ENCODE measurements at regions not wholly inside any gene's neighbourhood (a gene's known extent, or its start where the extent isn't known, plus 50 kb on each side); places are given as distances from the start of the nearest gene placed in this dataset.

GRCh38 chr2:52222128-52222527 lies 1190.2 kb upstream of the NRXN1 start:
- DNase-seq (ENCODE audit: low spot score) (no peak), FAIRE-seq (no peak)

GRCh38 chr2:52220393-52220792 lies 1188.5 kb upstream of the NRXN1 start:
- FAIRE-seq (no peak), DNase-seq (ENCODE audit: low spot score) (no peak)

DNA sequence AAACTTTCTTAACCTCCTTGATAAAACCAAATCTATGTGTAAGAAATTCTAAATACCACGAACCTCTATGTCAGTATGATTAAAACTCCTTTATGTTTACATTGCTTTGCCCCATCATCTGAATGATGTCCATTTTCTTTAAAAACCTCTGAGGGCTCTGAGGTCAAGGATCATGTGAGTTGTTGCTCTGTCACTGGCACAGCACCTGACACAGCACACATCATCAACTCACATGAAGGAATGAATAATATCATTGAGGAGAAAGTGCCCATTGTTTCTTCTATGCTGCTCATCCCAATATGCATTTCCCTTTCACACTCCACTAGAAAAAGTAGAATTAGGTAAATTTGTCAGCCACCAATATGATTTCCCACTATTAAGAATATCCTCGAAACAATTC lies 1178.7 kb upstream of the NRXN1 start:
- DNase-seq (ENCODE audit: low spot score): no peak
- no peak for FAIRE-seq

GRCh38 chr2:52210161-52210560 lies 1178.2 kb upstream of the NRXN1 start:
- DNase-seq (ENCODE audit: low spot score): no peak
- FAIRE-seq: no peak

GRCh38 chr2:52194342-52194741 lies 1162.4 kb upstream of the NRXN1 start:
- DNase-seq (ENCODE audit: low spot score): no peak
- FAIRE-seq: no peak

DNA sequence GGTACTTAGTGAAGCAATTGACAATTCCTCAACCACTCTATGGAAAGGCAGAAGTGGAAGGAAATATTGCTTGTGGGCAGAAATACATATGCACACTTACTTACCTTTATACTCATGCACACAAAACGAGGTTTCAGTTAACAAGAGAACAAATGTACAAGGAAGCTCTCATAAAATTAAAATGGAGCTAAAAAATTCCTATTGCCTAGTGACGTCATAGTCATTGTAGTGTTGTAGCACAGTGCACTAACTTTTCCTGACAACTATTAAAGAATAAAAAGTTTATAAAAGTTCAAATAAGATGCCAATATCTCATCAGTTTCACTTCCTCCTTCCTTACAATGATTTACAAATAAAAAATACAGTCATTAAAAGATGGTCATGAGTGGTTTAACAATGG lies 1161.9 kb upstream of the NRXN1 start:
- no peak for DNase-seq (ENCODE audit: low spot score)
- FAIRE-seq: no peak

DNA sequence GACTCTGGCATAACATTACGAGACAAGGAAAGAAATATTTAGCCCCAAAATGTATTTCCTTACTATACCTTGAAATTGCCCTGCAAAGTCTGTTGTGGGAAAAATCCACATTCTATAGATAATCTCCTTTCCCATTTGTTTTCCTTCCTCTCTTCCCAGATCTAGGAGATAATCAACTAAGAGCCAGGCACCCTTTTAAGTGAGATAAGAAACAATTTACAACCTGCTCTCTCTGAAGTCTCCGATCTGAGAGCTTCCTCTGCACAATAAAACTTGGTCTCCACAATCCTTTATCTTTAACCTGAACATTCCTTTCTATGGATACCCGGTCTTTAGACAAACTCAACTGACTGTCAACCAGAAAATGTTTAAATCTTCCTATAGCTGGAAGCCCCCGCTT lies 1160.7 kb upstream of the NRXN1 start:
- DNase-seq (ENCODE audit: low spot score) (no peak), FAIRE-seq (no peak)

DNA sequence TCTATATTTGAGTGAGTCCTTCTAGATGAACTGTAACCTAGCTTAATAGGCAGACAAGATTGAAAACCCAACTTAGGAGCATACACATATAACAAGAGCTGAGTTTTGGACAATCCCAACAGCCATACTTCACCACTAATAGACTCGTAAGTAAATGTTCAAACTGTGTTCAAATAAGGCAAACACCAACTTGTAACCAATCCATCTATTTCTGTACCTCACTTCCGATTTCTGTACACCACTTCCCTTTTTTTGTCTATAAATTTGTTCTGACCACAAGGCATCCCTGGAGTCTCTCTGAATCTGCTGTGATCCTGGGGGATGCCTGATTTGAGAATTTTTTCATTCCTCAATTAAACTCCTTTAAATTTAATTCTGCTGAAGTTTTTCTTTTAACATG lies 1149.1 kb upstream of the NRXN1 start:
- FAIRE-seq (no peak), DNase-seq (ENCODE audit: low spot score) (no peak)

- FAIRE-seq: no peak
- DNase-seq (ENCODE audit: low spot score): no peak
These were observed 1146.9 kb upstream of the NRXN1 start for GRCh38 chr2:52178845-52179244.

DNA sequence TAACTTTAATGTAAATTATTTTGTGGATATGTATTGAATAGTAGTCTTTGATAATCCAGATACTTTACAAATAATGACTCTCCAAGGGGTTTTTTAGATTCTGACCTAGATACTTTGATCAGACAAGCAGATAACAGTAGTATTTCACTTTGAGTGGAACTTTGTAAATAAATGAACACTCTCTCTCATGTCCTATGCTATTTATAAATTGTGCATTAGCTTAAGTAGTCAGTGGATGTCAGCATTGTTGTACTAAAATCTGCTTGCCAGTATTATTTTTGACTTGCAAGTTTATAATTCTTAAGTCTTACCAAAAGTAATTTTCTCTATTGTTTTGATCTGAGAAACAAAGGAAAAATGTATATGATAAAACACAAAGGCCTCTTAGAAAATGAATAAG lies 1113.1 kb upstream of the NRXN1 start:
- no peak for DNase-seq (ENCODE audit: low spot score)
- FAIRE-seq: no peak

- no peak for FAIRE-seq
- DNase-seq (ENCODE audit: low spot score): no peak
These were observed 1112.7 kb upstream of the NRXN1 start for GRCh38 chr2:52144590-52144989.

GRCh38 chr2:52141076-52141475 lies 1109.1 kb upstream of the NRXN1 start:
- DNase-seq (ENCODE audit: low spot score): no peak
- FAIRE-seq: no peak

DNA sequence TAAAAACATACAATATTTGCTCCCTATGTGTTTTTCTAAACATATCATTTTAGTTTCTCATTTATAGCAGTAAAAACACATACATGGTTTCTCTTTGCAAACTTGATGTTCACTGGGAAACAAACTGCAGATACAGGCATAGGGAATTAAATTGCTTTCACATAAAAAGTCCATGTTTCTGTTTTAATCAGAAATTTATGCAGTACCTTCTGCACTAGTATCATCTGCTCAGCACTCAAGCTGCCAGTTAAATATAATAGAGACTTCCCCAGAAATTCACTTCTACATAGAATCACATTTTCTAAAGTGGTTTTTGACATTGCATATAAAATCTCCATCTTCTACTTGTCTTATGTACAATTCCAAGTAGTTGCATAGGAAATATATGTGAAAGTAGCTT lies 1107.3 kb upstream of the NRXN1 start:
- DNase-seq (ENCODE audit: low spot score) (no peak), FAIRE-seq (no peak)

GRCh38 chr2:52135235-52135634 lies 1103.3 kb upstream of the NRXN1 start:
- DNase-seq (ENCODE audit: low spot score) (no peak), FAIRE-seq (no peak)

DNA sequence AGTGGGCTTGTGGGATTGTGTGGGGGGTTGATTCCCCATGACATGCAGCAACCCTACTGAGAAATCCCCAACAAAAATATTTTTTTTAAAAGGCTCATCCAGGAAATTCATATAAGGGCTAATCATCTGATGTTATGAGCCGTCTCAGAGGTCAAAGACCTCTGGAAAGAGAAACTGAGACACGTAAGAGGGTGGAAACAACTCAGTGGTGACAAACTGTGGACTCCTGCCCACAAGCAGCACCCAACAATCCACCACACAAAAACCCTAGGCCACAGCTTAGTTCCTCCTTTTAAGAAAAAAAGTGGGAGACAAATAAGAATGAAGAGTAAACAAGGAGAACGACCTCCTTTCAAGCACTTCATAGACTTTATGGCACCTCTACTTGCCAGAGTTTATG lies 1096.1 kb upstream of the NRXN1 start:
- no peak for DNase-seq (ENCODE audit: low spot score)
- FAIRE-seq: no peak

GRCh38 chr2:52127527-52127926 lies 1095.6 kb upstream of the NRXN1 start:
- no peak for DNase-seq (ENCODE audit: low spot score)

GRCh38 chr2:52117299-52117698 lies 1085.4 kb upstream of the NRXN1 start:
- no peak for FAIRE-seq
- DNase-seq (ENCODE audit: low spot score): no peak

More at GRCh38 chr2:52127527-52127926, 1095.6 kb upstream of the NRXN1 start:
- FAIRE-seq: no peak

DNA sequence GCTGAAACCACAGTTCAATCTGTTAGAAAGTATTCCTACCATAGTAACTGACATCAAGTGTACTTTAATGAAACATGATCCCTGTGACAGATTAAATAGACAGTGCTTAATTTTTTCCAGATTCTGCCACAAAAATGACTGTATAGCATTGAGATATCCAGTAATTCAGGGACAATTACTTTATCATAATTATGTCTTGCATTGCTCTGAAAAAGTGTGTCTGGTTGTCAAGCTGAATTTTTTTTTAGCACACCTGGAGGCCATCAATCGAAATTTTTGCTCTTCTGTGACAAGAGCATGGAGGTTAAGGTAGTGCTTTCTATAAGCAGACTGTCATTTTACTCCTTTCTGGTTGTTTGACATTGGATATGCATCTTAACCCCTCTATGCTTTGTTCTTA lies 1083.8 kb upstream of the NRXN1 start:
- no peak for DNase-seq (ENCODE audit: low spot score)
- FAIRE-seq: no peak

DNA sequence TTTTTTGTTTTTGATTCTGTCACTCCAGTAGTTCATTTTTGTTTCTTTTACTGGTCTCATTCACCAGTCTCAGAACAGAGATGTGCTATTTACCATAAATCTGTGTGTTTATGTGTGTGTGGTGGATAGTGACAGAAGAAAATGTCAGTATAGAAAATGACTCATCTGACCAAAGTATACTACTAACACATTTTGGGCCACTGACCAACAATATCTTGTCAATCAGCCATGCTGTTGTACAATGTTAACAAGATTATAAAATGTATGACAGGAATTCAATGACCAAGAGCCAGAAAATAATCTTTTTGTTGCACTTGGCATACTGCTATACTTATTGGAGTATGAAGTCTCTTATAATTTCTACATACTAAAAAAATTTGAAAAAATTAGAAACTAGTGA lies 1081.4 kb upstream of the NRXN1 start:
- FAIRE-seq (no peak), DNase-seq (ENCODE audit: low spot score) (no peak)

- no peak for FAIRE-seq
- DNase-seq (ENCODE audit: low spot score): no peak
These were observed 1080.2 kb upstream of the NRXN1 start for GRCh38 chr2:52112141-52112540.

- DNase-seq (ENCODE audit: low spot score) (no peak), FAIRE-seq (no peak)
These were observed 1075.2 kb upstream of the NRXN1 start for GRCh38 chr2:52107124-52107523.

DNA sequence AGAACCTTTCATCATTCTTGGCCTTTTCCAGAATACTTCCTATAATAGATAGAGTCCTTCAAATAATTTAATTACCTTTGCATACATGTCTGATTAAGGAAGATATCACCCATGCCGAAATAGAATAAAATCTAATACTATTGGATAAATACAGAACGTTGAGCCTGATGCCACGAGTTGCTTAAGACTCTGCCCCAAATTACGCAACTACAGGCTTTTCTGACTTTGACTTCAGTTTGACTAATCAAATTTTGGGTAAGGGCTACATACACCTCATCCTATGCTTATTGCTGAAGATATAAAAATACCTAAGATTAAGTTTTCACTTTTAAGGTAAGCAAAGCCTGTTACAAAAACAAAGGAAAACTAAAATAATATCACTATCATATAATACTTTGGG lies 1065.1 kb upstream of the NRXN1 start:
- DNase-seq (ENCODE audit: low spot score) (no peak), FAIRE-seq (no peak)

GRCh38 chr2:52084759-52085158 lies 1052.8 kb upstream of the NRXN1 start:
- DNase-seq (ENCODE audit: low spot score) (no peak), FAIRE-seq (no peak)

DNA sequence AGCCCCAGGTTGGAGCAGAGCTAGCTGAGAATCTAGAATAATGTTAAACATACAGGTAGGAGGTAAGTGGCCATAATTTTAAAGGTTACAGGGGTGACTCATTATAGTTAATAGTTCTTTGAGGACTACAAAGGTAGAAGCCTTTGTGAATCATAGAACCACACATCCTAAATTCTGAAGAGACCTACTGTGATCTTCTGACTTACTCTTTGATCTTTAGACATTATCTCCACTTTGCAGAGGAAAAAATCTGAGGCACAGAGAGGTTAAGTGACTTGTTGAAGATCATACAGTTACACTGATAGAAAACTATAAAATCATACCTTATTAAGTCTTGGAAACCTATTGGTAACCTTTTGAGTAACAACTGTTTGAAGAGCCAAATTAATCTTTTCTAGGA lies 1051.3 kb upstream of the NRXN1 start:
- no peak for DNase-seq (ENCODE audit: low spot score)
- FAIRE-seq: no peak

GRCh38 chr2:52082646-52083045 lies 1050.7 kb upstream of the NRXN1 start:
- FAIRE-seq: no peak
- DNase-seq (ENCODE audit: low spot score): no peak
